ENCODE measurements at regions not wholly inside any gene's neighbourhood (a gene's known extent, or its start where the extent isn't known, plus 50 kb on each side); places are given as distances from the start of the nearest gene placed in this dataset.

DNA sequence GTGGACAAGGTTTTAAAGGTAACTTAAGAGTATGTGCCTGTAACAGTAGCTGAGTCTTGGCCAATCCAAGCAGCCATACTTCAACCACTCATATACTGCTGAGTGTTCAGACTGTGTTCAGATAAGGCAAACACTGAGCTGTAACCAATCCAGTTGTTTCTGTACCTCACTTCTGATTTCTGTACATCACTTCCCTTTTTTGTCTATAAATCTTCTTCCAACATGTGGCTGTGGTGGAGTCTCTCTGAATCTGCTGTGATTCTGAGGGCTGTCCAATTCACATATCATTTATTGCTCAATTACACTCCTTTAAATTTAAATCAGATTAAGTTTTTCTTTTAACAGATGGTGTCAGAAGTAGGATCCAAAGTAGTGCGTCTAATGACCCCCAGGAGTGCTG lies 149.5 kb upstream of the PHF14 start:
- no peak overlapping the region for H3K4me3 ChIP-seq (ENCODE audit: low read length)
- H3K27ac ChIP-seq (ENCODE audit: low read length), result no peak overlapping the region
- no peaks in the 10 kb centered on the region for H3K9me3 ChIP-seq (ENCODE audit: low read length)
- no peak overlapping the region for H3K9ac ChIP-seq (ENCODE audit: low read length)
- no peaks in the 10 kb centered on the region for H3K27me3 ChIP-seq (ENCODE audit: insufficient read depth, low read depth, low read length)
- H2AFZ ChIP-seq (ENCODE audit: low read depth, low read length), result no peak overlapping the region
- no peaks in the 10 kb centered on the region for H4K20me1 ChIP-seq (ENCODE audit: insufficient read depth)
- H3K4me2 ChIP-seq (ENCODE audit: low read length), result no peak overlapping the region
- H3K36me3 ChIP-seq (ENCODE audit: insufficient read depth, low read length), result no peaks in the 10 kb centered on the region
- H3F3A ChIP-seq (ENCODE audit: insufficient read depth, low read length, poor library complexity, severe bottlenecking), result no peaks in the 10 kb centered on the region
- H3K9me2 ChIP-seq (ENCODE audit: insufficient read depth, low read length), result no peaks in the 10 kb centered on the region
- no peaks in the 10 kb centered on the region for H3K79me2 ChIP-seq (replicated peaks; ENCODE audit: insufficient read depth, low read length)
- no peak for TF ChIP-seq EZH2 (IDR thresholded peaks at IDR 0.05; ENCODE audit: borderline replicate concordance, insufficient read depth, low read length, poor library complexity, severe bottlenecking)
- no peak for TF ChIP-seq RAD21 (conservative IDR thresholded peaks at IDR 0.05)
- TF ChIP-seq POLR2AphosphoS5 (IDR thresholded peaks at IDR 0.05), result no peak
- TF ChIP-seq EP300 (conservative IDR thresholded peaks at IDR 0.05; ENCODE audit: poor library complexity, severe bottlenecking), result no peak
- TF ChIP-seq, protein P1, sequence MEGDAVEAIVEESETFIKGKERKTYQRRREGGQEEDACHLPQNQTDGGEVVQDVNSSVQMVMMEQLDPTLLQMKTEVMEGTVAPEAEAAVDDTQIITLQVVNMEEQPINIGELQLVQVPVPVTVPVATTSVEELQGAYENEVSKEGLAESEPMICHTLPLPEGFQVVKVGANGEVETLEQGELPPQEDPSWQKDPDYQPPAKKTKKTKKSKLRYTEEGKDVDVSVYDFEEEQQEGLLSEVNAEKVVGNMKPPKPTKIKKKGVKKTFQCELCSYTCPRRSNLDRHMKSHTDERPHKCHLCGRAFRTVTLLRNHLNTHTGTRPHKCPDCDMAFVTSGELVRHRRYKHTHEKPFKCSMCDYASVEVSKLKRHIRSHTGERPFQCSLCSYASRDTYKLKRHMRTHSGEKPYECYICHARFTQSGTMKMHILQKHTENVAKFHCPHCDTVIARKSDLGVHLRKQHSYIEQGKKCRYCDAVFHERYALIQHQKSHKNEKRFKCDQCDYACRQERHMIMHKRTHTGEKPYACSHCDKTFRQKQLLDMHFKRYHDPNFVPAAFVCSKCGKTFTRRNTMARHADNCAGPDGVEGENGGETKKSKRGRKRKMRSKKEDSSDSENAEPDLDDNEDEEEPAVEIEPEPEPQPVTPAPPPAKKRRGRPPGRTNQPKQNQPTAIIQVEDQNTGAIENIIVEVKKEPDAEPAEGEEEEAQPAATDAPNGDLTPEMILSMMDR (IDR thresholded peaks at IDR 0.05; ENCODE audit: poor library complexity, severe bottlenecking), result no peak
- TF ChIP-seq, protein P2, sequence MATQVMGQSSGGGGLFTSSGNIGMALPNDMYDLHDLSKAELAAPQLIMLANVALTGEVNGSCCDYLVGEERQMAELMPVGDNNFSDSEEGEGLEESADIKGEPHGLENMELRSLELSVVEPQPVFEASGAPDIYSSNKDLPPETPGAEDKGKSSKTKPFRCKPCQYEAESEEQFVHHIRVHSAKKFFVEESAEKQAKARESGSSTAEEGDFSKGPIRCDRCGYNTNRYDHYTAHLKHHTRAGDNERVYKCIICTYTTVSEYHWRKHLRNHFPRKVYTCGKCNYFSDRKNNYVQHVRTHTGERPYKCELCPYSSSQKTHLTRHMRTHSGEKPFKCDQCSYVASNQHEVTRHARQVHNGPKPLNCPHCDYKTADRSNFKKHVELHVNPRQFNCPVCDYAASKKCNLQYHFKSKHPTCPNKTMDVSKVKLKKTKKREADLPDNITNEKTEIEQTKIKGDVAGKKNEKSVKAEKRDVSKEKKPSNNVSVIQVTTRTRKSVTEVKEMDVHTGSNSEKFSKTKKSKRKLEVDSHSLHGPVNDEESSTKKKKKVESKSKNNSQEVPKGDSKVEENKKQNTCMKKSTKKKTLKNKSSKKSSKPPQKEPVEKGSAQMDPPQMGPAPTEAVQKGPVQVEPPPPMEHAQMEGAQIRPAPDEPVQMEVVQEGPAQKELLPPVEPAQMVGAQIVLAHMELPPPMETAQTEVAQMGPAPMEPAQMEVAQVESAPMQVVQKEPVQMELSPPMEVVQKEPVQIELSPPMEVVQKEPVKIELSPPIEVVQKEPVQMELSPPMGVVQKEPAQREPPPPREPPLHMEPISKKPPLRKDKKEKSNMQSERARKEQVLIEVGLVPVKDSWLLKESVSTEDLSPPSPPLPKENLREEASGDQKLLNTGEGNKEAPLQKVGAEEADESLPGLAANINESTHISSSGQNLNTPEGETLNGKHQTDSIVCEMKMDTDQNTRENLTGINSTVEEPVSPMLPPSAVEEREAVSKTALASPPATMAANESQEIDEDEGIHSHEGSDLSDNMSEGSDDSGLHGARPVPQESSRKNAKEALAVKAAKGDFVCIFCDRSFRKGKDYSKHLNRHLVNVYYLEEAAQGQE (IDR thresholded peaks at IDR 0.05; ENCODE audit: borderline replicate concordance), result no peak
- no peak for TF ChIP-seq MXI1 (conservative IDR thresholded peaks at IDR 0.05; ENCODE audit: poor library complexity, severe bottlenecking)
- no peak for TF ChIP-seq TAF1 (IDR thresholded peaks at IDR 0.05; ENCODE audit: low read depth)

DNA sequence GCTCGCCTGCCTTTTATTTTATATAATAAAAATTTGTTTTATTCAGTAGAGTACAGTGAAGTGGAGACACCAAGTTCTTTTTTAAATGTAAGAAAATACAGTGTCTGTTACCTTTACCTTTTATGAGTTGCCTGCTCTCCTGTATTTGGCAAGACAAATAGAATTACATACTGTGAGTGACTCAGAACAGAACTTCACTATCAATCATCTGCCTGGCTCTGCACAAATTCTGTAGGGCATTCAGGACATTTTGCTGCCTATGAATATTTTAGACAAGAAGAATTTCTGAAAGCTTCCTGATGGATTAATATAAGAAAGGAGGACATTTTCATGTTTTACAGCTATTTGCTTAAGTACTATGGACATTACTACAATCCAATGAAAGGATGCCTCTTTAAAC lies 135.4 kb upstream of the PHF14 start:
- Histone ChIP-seq H3K9ac (ENCODE audit: low read length) (no peak overlapping the region), H3K79me2 (replicated peaks; ENCODE audit: insufficient read depth, low read length) (no peaks in the 10 kb centered on the region), H4K20me1 (ENCODE audit: insufficient read depth) (no peaks in the 10 kb centered on the region), H3K27me3 (ENCODE audit: insufficient read depth, low read depth, low read length) (no peaks in the 10 kb centered on the region), H3K9me3 (ENCODE audit: low read length) (no peaks in the 10 kb centered on the region), H3K4me3 (ENCODE audit: low read length) (no peak overlapping the region), H3K36me3 (ENCODE audit: insufficient read depth, low read length) (no peaks in the 10 kb centered on the region), H3K9me2 (ENCODE audit: insufficient read depth, low read length) (no peaks in the 10 kb centered on the region), H3K4me2 (ENCODE audit: low read length) (no peak overlapping the region), H3F3A (ENCODE audit: insufficient read depth, low read length, poor library complexity, severe bottlenecking) (no peaks in the 10 kb centered on the region), H3K27ac (ENCODE audit: low read length) (no peak overlapping the region), H2AFZ (ENCODE audit: low read depth, low read length) (no peak overlapping the region)
- TF ChIP-seq MXI1 (conservative IDR thresholded peaks at IDR 0.05; ENCODE audit: poor library complexity, severe bottlenecking) (no peak), TAF1 (IDR thresholded peaks at IDR 0.05; ENCODE audit: low read depth) (no peak), EZH2 (IDR thresholded peaks at IDR 0.05; ENCODE audit: borderline replicate concordance, insufficient read depth, low read length, poor library complexity, severe bottlenecking) (no peak), SMC3 (conservative IDR thresholded peaks at IDR 0.05; ENCODE audit: poor library complexity) (no peak), POLR2AphosphoS5 (IDR thresholded peaks at IDR 0.05) (no peak), RAD21 (conservative IDR thresholded peaks at IDR 0.05) (no peak), EP300 (conservative IDR thresholded peaks at IDR 0.05; ENCODE audit: poor library complexity, severe bottlenecking) (no peak)
- TF ChIP-seq, protein P2 (IDR thresholded peaks at IDR 0.05; ENCODE audit: borderline replicate concordance), result no peak
- TF ChIP-seq, protein P1 (IDR thresholded peaks at IDR 0.05; ENCODE audit: poor library complexity, severe bottlenecking), result no peak

Measured in neural cell (in vitro differentiated cells).